Endodermal cell (in vitro differentiated cells): ENCODE measurements at regions not wholly inside any gene's neighbourhood (a gene's known extent, or its start where the extent isn't known, plus 50 kb on each side); places are given as distances from the start of the nearest gene placed in this dataset.

Source experiments
- DNase-seq: peaks from one replicate; pipeline ENCODE4 v3.0.0-alpha.2; 2017
- H3K27ac ChIP-seq: 2 replicates; pipeline ENCODE4 v1.5.1; 2013; ENCODE audit warnings: mild to moderate bottlenecking, low read depth, low read length, moderate library complexity
- H3K27me3 ChIP-seq: 2 replicates; pipeline ENCODE4 v1.6.1; 2013; ENCODE audit warnings: mild to moderate bottlenecking, low read length, moderate library complexity; ENCODE audit not compliant: insufficient read depth, control insufficient read depth, poor library complexity, severe bottlenecking
- H3K36me3 ChIP-seq: 2 replicates; pipeline ENCODE4 v1.7.0; 2013; ENCODE audit warnings: mild to moderate bottlenecking, low read length, moderate library complexity; ENCODE audit not compliant: control insufficient read depth, insufficient read depth
- H3K4me1 ChIP-seq: one replicate; pipeline ENCODE4 v1.7.0; 2013; ENCODE audit warnings: low read length; ENCODE audit not compliant: control insufficient read depth, insufficient read depth
- H3K4me3 ChIP-seq: 2 replicates; pipeline ENCODE4 v1.5.1; 2013; ENCODE audit warnings: mild to moderate bottlenecking, low read length, moderate library complexity
- H3K9ac ChIP-seq: 2 replicates; pipeline ENCODE4 v1.6.1; 2013; ENCODE audit warnings: mild to moderate bottlenecking, low read length, moderate library complexity; ENCODE audit not compliant: poor library complexity, severe bottlenecking; ENCODE audit errors: extremely low read depth
- H3K9me3 ChIP-seq: 2 replicates; pipeline ENCODE4 v1.6.1; 2013; ENCODE audit warnings: mild to moderate bottlenecking, low read length, moderate library complexity; ENCODE audit not compliant: control insufficient read depth
- H3K27ac Mint-ChIP-seq: 2 replicates; pipeline ENCODE4 v1.8.0; 2020; ENCODE audit warnings: mixed read lengths
- H3K27me3 Mint-ChIP-seq: 2 replicates; pipeline ENCODE4 v1.8.0; 2021; ENCODE audit warnings: mild to moderate bottlenecking, mixed read lengths; ENCODE audit not compliant: insufficient read depth
- H3K36me3 Mint-ChIP-seq: 2 replicates; pipeline ENCODE4 v1.8.0; 2020; ENCODE audit warnings: low read depth, mixed read lengths
- H3K4me1 Mint-ChIP-seq: 2 replicates; pipeline ENCODE4 v1.8.0; 2020; ENCODE audit warnings: mixed read lengths
- H3K4me3 Mint-ChIP-seq: 2 replicates; pipeline ENCODE4 v1.8.0; 2020; ENCODE audit warnings: mild to moderate bottlenecking, moderate library complexity, mixed read lengths
- H3K9me3 Mint-ChIP-seq: 2 replicates; pipeline ENCODE4 v1.8.0; 2020; ENCODE audit warnings: mild to moderate bottlenecking, mixed read lengths
- WGBS, 2 experiments: methylation state at CpG; one replicate each; pipeline versions ENCODE4 v1.1.5 to v1.1.7; 2013; ENCODE audit warnings: missing lambda C conversion rate in 2 of 2, mixed read lengths in 1 of 2; ENCODE audit not compliant: insufficient coverage in 1 of 2, insufficient read length in 1 of 2; 5-methylcytosine and 5-hydroxymethylcytosine counted together
- TF ChIP-seq, protein P1 (sequence below): fragments of 200-600 bp; sonication (generic); conservative IDR thresholded peaks from 2 replicates; pipeline ENCODE4 v1.5.0; 2021; ENCODE audit warnings: antibody characterized with exemption, mild to moderate bottlenecking

- H3K27ac Mint-ChIP-seq: no peak overlapping the region
- no peaks in the 10 kb centered on the region for H3K27me3 Mint-ChIP-seq
- Histone ChIP-seq H3K4me1 (no peaks in the 10 kb centered on the region), H3K36me3 (no peaks in the 10 kb centered on the region), H3K27ac (no peak overlapping the region), H3K9ac (no peak overlapping the region), H3K9me3 (peaks cover 16% of the 10 kb centered on the region), H3K27me3 (no peaks in the 10 kb centered on the region), H3K4me3 (no peak overlapping the region)
- no peaks in the 10 kb centered on the region for H3K4me1 Mint-ChIP-seq
- H3K36me3 Mint-ChIP-seq: no peaks in the 10 kb centered on the region
- DNase-seq: no peak
- no peak overlapping the region for H3K4me3 Mint-ChIP-seq
- TF ChIP-seq, protein P1, sequence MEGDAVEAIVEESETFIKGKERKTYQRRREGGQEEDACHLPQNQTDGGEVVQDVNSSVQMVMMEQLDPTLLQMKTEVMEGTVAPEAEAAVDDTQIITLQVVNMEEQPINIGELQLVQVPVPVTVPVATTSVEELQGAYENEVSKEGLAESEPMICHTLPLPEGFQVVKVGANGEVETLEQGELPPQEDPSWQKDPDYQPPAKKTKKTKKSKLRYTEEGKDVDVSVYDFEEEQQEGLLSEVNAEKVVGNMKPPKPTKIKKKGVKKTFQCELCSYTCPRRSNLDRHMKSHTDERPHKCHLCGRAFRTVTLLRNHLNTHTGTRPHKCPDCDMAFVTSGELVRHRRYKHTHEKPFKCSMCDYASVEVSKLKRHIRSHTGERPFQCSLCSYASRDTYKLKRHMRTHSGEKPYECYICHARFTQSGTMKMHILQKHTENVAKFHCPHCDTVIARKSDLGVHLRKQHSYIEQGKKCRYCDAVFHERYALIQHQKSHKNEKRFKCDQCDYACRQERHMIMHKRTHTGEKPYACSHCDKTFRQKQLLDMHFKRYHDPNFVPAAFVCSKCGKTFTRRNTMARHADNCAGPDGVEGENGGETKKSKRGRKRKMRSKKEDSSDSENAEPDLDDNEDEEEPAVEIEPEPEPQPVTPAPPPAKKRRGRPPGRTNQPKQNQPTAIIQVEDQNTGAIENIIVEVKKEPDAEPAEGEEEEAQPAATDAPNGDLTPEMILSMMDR: no peak
- peaks cover 19% of the 10 kb centered on the region for H3K9me3 Mint-ChIP-seq
Observed at GRCh38 chr3:137249311-137249940, 291.6 kb downstream of the IL20RB start.

- no peak overlapping the region for H3K27ac Mint-ChIP-seq
- H3K27me3 ChIP-seq: no peaks in the 10 kb centered on the region
- no peak overlapping the region for H3K4me3 Mint-ChIP-seq
- H3K4me3 ChIP-seq: no peak overlapping the region
- H3K27me3 Mint-ChIP-seq: peaks cover 4% of the 10 kb centered on the region
- no peaks in the 10 kb centered on the region for H3K36me3 ChIP-seq
- H3K9me3 ChIP-seq: peaks cover 3% of the 10 kb centered on the region
- H3K4me1 ChIP-seq: no peaks in the 10 kb centered on the region
- H3K9me3 Mint-ChIP-seq: peaks cover 2% of the 10 kb centered on the region
- H3K27ac ChIP-seq: no peak overlapping the region
- no peaks in the 10 kb centered on the region for H3K36me3 Mint-ChIP-seq
- WGBS, 2 experiments: 76 to 83% methylated on average over 3 of the region's 3 CpGs
- TF ChIP-seq, protein P1: no peak
- no peaks in the 10 kb centered on the region for H3K4me1 Mint-ChIP-seq
- no peak overlapping the region for H3K9ac ChIP-seq
- DNase-seq: no peak
Observed at GRCh38 chr3:137259089-137259488, 301.3 kb downstream of the IL20RB start.

GRCh38 chr3:137259701-137260100 is 301.9 kb downstream of the IL20RB start:
- TF ChIP-seq, protein P1: peak; percentile 53
- Histone ChIP-seq H3K27ac (no peak overlapping the region), H3K36me3 (no peaks in the 10 kb centered on the region), H3K27me3 (no peaks in the 10 kb centered on the region), H3K9ac (no peak overlapping the region), H3K4me3 (no peak overlapping the region), H3K4me1 (no peaks in the 10 kb centered on the region), H3K9me3 (no peaks in the 10 kb centered on the region)
- DNase-seq: peak; percentile 71
- H3K36me3 Mint-ChIP-seq: no peaks in the 10 kb centered on the region
- H3K9me3 Mint-ChIP-seq: no peaks in the 10 kb centered on the region
- WGBS, 2 experiments: 71% methylated on average over 5 of the region's 5 CpGs; no CpG with 5 or more reads in 1 of the 2 experiments
- H3K4me3 Mint-ChIP-seq: no peak overlapping the region
- H3K27me3 Mint-ChIP-seq: peaks cover 4% of the 10 kb centered on the region
- peaks cover 4% of the 10 kb centered on the region for H3K4me1 Mint-ChIP-seq
- no peak overlapping the region for H3K27ac Mint-ChIP-seq
